GM18861 (cell line): ENCODE measurements at regions not wholly inside any gene's neighbourhood (a gene's known extent, or its start where the extent isn't known, plus 50 kb on each side); places are given as distances from the start of the nearest gene placed in this dataset.

ENCODE experiments used
- ATAC-seq: cut with Tn5 transposase; IDR thresholded peaks from one replicate; pipeline ENCODE4 v1.9.1; 2021; ENCODE audit not compliant: unreplicated experiment

GRCh38 chr17:68665373-68665772 lies 64.2 kb upstream of the FAM20A start:
- no peak for ATAC-seq

GRCh38 chr17:68662479-68662878 lies 61.3 kb upstream of the FAM20A start:
- no peak for ATAC-seq

- ATAC-seq = no peak
Observed at GRCh38 chr17:68662037-68662432, 60.9 kb upstream of the FAM20A start.

GRCh38 chr17:68661265-68662036 lies 60.3 kb upstream of the FAM20A start:
- no peak for ATAC-seq

- no peak for ATAC-seq
Observed at GRCh38 chr17:68660302-68660701, 59.1 kb upstream of the FAM20A start.

- no peak for ATAC-seq
Observed at GRCh38 chr17:68658999-68659780, 58.0 kb upstream of the FAM20A start.

- no peak for ATAC-seq
Observed at GRCh38 chr17:68657576-68657975, 56.4 kb upstream of the FAM20A start.

- no peak for ATAC-seq
Observed at GRCh38 chr17:68657166-68657565, 56.0 kb upstream of the FAM20A start.

- ATAC-seq = no peak
Observed at GRCh38 chr17:68656666-68657065, 55.5 kb upstream of the FAM20A start.
